ENCODE measurements at regions not wholly inside any gene's neighbourhood (a gene's known extent, or its start where the extent isn't known, plus 50 kb on each side); places are given as distances from the start of the nearest gene placed in this dataset.

GRCh38 chr10:84607044-84607443 lies 278.7 kb downstream of the CCSER2 start:
- no peaks in the 10 kb centered on the region for H3K9me3 Mint-ChIP-seq
- H2BK15ac ChIP-seq (ENCODE audit: low read depth, low read length) = no peak overlapping the region
- no peak overlapping the region for H2AK5ac ChIP-seq (ENCODE audit: insufficient read length, low read length)
- no peak overlapping the region for H3K27ac ChIP-seq (ENCODE audit: insufficient read length, low read depth, low read length)
- no peak overlapping the region for H2BK120ac ChIP-seq (ENCODE audit: low read depth, low read length, poor library complexity, severe bottlenecking)
- no peak overlapping the region for H4K8ac ChIP-seq (replicated peaks; ENCODE audit: insufficient read length, low read depth, low read length)
- H3K27me3 ChIP-seq (ENCODE audit: insufficient read depth, low read length) = peaks cover 16% of the 10 kb centered on the region; the same call in 1 of the 2 replicates
- no peak overlapping the region for H4K5ac ChIP-seq (ENCODE audit: insufficient read length, low read depth, low read length)
- H3K4ac ChIP-seq (ENCODE audit: low read depth, low read length) = no peak overlapping the region
- H3K27ac Mint-ChIP-seq = no peak overlapping the region
- no peak overlapping the region for H2BK12ac ChIP-seq (ENCODE audit: insufficient read length, low read depth, low read length)
- H3K18ac ChIP-seq (ENCODE audit: insufficient read length, low read depth, low read length) = no peak overlapping the region
- H3K27me3 Mint-ChIP-seq (ENCODE audit: low read depth) = peaks cover 5% of the 10 kb centered on the region
- H3K36me3 Mint-ChIP-seq (ENCODE audit: insufficient read depth in 1 of 3, low read depth in 3 of 3) = no peaks in the 10 kb centered on the region
- H3T11ph ChIP-seq (ENCODE audit: low read length) = no peak overlapping the region
- no peak for DNase-seq
- no peaks in the 10 kb centered on the region for H3K23me2 ChIP-seq (ENCODE audit: insufficient read length, low read depth, low read length, poor library complexity, severe bottlenecking)
- no peak overlapping the region for H2AFZ ChIP-seq (ENCODE audit: low read length)
- H3K4me2 ChIP-seq (ENCODE audit: insufficient read depth, insufficient read length, low read length) = no peak overlapping the region
- H3K23ac ChIP-seq (ENCODE audit: insufficient read length, low read depth, low read length) = no peak overlapping the region
- no peak for TF ChIP-seq CTCF (conservative IDR thresholded peaks at IDR 0.05)
- no peak overlapping the region for H3K4me3 Mint-ChIP-seq
- WGBS (ENCODE audit: extremely low coverage, insufficient read length, low lambda C conversion rate) = no CpG with 5 or more reads among the region's 4 CpGs
- H3K4me1 Mint-ChIP-seq = peaks cover 35 to 40% of the 10 kb centered on the region in 2 experiments
- H3K14ac ChIP-seq (ENCODE audit: insufficient read depth, low read length) = no peak overlapping the region
- no peaks in the 10 kb centered on the region for H3K79me2 ChIP-seq (ENCODE audit: insufficient read depth, low read length)
- H3K79me1 ChIP-seq (ENCODE audit: insufficient read depth, low read depth, low read length, poor library complexity, severe bottlenecking) = no peaks in the 10 kb centered on the region
- no peak overlapping the region for H3K9ac ChIP-seq (ENCODE audit: extremely low read depth, insufficient read length, low read length)
- no peak overlapping the region for H4K91ac ChIP-seq (ENCODE audit: insufficient read length, low read depth, low read length)
- H4K20me1 ChIP-seq (ENCODE audit: control insufficient read depth, insufficient read depth, insufficient read length) = no peaks in the 10 kb centered on the region
- H2BK20ac ChIP-seq (ENCODE audit: low read depth, low read length, poor library complexity, severe bottlenecking) = no peak overlapping the region
- no peak overlapping the region for H2BK5ac ChIP-seq (ENCODE audit: insufficient read length, low read length)
- no peaks in the 10 kb centered on the region for H3K9me3 ChIP-seq (ENCODE audit: control insufficient read depth, low read depth, low read length)
- H3K4me1 ChIP-seq (ENCODE audit: insufficient read depth, low read length) = peaks cover 3% of the 10 kb centered on the region; the same call in 1 of the 2 replicates
- H3K56ac ChIP-seq (ENCODE audit: insufficient read length, low read depth, low read length) = no peak overlapping the region

All from H9 (cell line).